ENCODE measurements at regions not wholly inside any gene's neighbourhood (a gene's known extent, or its start where the extent isn't known, plus 50 kb on each side); places are given as distances from the start of the nearest gene placed in this dataset.

DNA sequence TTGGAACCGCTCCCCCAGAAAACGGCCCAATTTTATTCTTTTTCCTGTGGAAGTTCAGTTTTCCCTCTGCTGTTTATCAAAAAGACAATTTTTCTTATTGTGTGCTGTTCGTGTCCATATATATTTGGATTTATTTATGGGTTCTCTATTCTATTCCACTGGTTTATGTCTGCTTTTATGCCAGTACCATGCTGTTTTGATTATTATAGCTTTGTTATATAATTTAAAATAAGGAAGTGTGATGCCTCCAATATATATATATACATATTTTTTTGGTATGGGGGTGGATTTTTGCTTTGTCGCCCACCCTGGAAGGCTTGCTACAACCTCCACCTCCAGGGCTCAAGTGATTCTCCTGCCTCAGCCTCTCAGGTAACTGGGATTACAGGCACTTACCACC lies 103.3 kb downstream of the TFAP2B start:
- ChIA-PET CTCF (interaction anchor here (0.6 kb wide), 1 partner anchor 637 kb away, joined by 3 read pairs; no protein-coding TSS in a partner anchor), POLR2A (no interaction called here)
- Histone ChIP-seq H3K27ac (ENCODE audit: extremely low read depth, low read depth, low read length) (no peak overlapping the region), H3K36me3 (ENCODE audit: control insufficient read depth in 2 of 2, insufficient read depth in 1 of 2, low read length in 2 of 2) (no peaks in the 10 kb centered on the region), H3K4me1 (ENCODE audit: control insufficient read depth, insufficient read depth, low read length) (no peaks in the 10 kb centered on the region), H3K4me3 (ENCODE audit: low read depth, low read length) (no peak overlapping the region), H3K9me3 (ENCODE audit: control insufficient read depth, insufficient read depth, low read depth, low read length) (no peaks in the 10 kb centered on the region)
- TF ChIP-seq ZNF514 (tag by site-specific recombination; IDR thresholded peaks at IDR 0.05) (no peak), ZNF211 (tag by site-specific recombination; IDR thresholded peaks at IDR 0.05; ENCODE audit: low read depth) (no peak), HOXA7 (CRISPR knock-in tag; IDR thresholded peaks at IDR 0.05; ENCODE audit: borderline replicate concordance) (no peak), ZNF549 (tag by site-specific recombination; IDR thresholded peaks at IDR 0.05) (no peak), ZNF174 (tag by site-specific recombination; IDR thresholded peaks at IDR 0.05) (no peak), ZNF830 (tag by site-specific recombination; IDR thresholded peaks at IDR 0.05; ENCODE audit: low read depth) (no peak), GFI1B (tag by site-specific recombination; IDR thresholded peaks at IDR 0.05) (no peak), ZNF701 (tag by site-specific recombination; IDR thresholded peaks at IDR 0.05) (no peak), ZNF626 (tag by site-specific recombination; IDR thresholded peaks at IDR 0.05) (no peak), MEIS1 (CRISPR knock-in tag; IDR thresholded peaks at IDR 0.05; ENCODE audit: borderline replicate concordance) (no peak), ZFP41 (tag by site-specific recombination; IDR thresholded peaks at IDR 0.05; ENCODE audit: borderline replicate concordance) (no peak), ZNF707 (tag by site-specific recombination; IDR thresholded peaks at IDR 0.05) (no peak), ZNF169 (tag by site-specific recombination; IDR thresholded peaks at IDR 0.05) (no peak), MZF1 (tag by site-specific recombination; IDR thresholded peaks at IDR 0.05; ENCODE audit: borderline replicate concordance) (no peak)
- TF ChIP-seq, protein P1, sequence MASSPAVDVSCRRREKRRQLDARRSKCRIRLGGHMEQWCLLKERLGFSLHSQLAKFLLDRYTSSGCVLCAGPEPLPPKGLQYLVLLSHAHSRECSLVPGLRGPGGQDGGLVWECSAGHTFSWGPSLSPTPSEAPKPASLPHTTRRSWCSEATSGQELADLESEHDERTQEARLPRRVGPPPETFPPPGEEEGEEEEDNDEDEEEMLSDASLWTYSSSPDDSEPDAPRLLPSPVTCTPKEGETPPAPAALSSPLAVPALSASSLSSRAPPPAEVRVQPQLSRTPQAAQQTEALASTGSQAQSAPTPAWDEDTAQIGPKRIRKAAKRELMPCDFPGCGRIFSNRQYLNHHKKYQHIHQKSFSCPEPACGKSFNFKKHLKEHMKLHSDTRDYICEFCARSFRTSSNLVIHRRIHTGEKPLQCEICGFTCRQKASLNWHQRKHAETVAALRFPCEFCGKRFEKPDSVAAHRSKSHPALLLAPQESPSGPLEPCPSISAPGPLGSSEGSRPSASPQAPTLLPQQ (tag by site-specific recombination; IDR thresholded peaks at IDR 0.05), result no peak
- TF ChIP-seq, protein P2, sequence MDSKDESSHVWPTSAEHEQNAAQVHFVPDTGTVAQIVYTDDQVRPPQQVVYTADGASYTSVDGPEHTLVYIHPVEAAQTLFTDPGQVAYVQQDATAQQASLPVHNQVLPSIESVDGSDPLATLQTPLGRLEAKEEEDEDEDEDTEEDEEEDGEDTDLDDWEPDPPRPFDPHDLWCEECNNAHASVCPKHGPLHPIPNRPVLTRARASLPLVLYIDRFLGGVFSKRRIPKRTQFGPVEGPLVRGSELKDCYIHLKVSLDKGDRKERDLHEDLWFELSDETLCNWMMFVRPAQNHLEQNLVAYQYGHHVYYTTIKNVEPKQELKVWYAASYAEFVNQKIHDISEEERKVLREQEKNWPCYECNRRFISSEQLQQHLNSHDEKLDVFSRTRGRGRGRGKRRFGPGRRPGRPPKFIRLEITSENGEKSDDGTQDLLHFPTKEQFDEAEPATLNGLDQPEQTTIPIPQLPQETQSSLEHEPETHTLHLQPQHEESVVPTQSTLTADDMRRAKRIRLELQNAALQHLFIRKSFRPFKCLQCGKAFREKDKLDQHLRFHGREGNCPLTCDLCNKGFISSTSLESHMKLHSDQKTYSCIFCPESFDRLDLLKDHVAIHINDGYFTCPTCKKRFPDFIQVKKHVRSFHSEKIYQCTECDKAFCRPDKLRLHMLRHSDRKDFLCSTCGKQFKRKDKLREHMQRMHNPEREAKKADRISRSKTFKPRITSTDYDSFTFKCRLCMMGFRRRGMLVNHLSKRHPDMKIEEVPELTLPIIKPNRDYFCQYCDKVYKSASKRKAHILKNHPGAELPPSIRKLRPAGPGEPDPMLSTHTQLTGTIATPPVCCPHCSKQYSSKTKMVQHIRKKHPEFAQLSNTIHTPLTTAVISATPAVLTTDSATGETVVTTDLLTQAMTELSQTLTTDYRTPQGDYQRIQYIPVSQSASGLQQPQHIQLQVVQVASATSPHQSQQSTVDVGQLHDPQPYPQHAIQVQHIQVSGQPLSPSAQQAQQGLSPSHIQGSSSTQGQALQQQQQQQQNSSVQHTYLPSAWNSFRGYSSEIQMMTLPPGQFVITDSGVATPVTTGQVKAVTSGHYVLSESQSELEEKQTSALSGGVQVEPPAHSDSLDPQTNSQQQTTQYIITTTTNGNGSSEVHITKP (tag by site-specific recombination; IDR thresholded peaks at IDR 0.05), result no peak
- TF ChIP-seq, protein P3, sequence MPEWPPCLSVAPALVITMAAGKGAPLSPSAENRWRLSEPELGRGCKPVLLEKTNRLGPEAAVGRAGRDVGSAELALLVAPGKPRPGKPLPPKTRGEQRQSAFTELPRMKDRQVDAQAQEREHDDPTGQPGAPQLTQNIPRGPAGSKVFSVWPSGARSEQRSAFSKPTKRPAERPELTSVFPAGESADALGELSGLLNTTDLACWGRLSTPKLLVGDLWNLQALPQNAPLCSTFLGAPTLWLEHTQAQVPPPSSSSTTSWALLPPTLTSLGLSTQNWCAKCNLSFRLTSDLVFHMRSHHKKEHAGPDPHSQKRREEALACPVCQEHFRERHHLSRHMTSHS (tag by site-specific recombination; IDR thresholded peaks at IDR 0.05), result no peak
- TF ChIP-seq, protein P4, sequence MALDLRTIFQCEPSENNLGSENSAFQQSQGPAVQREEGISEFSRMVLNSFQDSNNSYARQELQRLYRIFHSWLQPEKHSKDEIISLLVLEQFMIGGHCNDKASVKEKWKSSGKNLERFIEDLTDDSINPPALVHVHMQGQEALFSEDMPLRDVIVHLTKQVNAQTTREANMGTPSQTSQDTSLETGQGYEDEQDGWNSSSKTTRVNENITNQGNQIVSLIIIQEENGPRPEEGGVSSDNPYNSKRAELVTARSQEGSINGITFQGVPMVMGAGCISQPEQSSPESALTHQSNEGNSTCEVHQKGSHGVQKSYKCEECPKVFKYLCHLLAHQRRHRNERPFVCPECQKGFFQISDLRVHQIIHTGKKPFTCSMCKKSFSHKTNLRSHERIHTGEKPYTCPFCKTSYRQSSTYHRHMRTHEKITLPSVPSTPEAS (tag by site-specific recombination; IDR thresholded peaks at IDR 0.05), result no peak
- TF ChIP-seq, protein P5, sequence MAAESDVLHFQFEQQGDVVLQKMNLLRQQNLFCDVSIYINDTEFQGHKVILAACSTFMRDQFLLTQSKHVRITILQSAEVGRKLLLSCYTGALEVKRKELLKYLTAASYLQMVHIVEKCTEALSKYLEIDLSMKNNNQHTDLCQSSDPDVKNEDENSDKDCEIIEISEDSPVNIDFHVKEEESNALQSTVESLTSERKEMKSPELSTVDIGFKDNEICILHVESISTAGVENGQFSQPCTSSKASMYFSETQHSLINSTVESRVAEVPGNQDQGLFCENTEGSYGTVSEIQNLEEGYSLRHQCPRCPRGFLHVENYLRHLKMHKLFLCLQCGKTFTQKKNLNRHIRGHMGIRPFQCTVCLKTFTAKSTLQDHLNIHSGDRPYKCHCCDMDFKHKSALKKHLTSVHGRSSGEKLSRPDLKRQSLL (tag by site-specific recombination; IDR thresholded peaks at IDR 0.05), result no peak
- TF ChIP-seq, protein P6, sequence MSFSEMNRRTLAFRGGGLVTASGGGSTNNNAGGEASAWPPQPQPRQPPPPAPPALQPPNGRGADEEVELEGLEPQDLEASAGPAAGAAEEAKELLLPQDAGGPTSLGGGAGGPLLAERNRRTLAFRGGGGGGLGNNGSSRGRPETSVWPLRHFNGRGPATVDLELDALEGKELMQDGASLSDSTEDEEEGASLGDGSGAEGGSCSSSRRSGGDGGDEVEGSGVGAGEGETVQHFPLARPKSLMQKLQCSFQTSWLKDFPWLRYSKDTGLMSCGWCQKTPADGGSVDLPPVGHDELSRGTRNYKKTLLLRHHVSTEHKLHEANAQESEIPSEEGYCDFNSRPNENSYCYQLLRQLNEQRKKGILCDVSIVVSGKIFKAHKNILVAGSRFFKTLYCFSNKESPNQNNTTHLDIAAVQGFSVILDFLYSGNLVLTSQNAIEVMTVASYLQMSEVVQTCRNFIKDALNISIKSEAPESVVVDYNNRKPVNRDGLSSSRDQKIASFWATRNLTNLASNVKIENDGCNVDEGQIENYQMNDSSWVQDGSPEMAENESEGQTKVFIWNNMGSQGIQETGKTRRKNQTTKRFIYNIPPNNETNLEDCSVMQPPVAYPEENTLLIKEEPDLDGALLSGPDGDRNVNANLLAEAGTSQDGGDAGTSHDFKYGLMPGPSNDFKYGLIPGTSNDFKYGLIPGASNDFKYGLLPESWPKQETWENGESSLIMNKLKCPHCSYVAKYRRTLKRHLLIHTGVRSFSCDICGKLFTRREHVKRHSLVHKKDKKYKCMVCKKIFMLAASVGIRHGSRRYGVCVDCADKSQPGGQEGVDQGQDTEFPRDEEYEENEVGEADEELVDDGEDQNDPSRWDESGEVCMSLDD (tag by site-specific recombination; IDR thresholded peaks at IDR 0.05), result no peak

Data from HEK293 (cell line).